Gastrocnemius medialis (tissue), 4 donors: ENCODE measurements at regions not wholly inside any gene's neighbourhood (a gene's known extent, or its start where the extent isn't known, plus 50 kb on each side); places are given as distances from the start of the nearest gene placed in this dataset.

Experiments
- ATAC-seq, 2 donors: fragments of 150-250 bp; one replicate each; pipeline ENCODE4 v1.9.1; 2016
- DNase-seq, 2 donors: peaks; one replicate each; pipeline ENCODE4 v3.0.0-alpha.2; 2019
- H3K27ac ChIP-seq, 4 donors: fragments of 200-600 bp; sonication (generic); 1 replicate in 1 of 4; 2 replicates in 3 of 4; pipeline ENCODE4 v1.5.1; 2016 to 2018; ENCODE audit warnings: mild to moderate bottlenecking in 2 of 4, moderate library complexity in 1 of 4
- H3K27me3 ChIP-seq, 3 donors: fragments of 200-600 bp; sonication (generic) in 2 of 3; 1 replicate in 1 of 3; 2 replicates in 2 of 3; pipeline versions ENCODE4 v1.5.1 to v1.6.0; 2016 to 2019; ENCODE audit warnings: mild to moderate bottlenecking in 1 of 3, moderate library complexity in 1 of 3
- H3K36me3 ChIP-seq, 2 donors: fragments of 200-600 bp; sonication (generic) in 1 of 2; one replicate each; pipeline ENCODE4 v1.5.1; 2017 to 2018
- H3K4me1 ChIP-seq, 2 donors: fragments of 200-600 bp; sonication (generic) in 1 of 2; one replicate each; pipeline ENCODE4 v1.5.1; 2016 to 2017; ENCODE audit warnings: mild to moderate bottlenecking in 2 of 2
- H3K4me3 ChIP-seq, 4 donors: fragments of 200-600 bp; sonication (generic) in 3 of 4; 1 replicate in 1 of 4; 2 replicates in 3 of 4; pipeline ENCODE4 v1.5.1; 2016 to 2019; ENCODE audit warnings: mild to moderate bottlenecking in 2 of 4
- H3K9me3 ChIP-seq, 3 donors: fragments of 200-600 bp; sonication (generic) in 2 of 3; 1 replicate in 1 of 3; 2 replicates in 2 of 3; pipeline ENCODE4 v1.5.1; 2016 to 2019
- POLR2A ChIP-seq, 2 donors: fragments of 450-650 bp; IDR thresholded peaks; one replicate each; pipeline ENCODE4 v1.6.1; 2017; ENCODE audit warnings: antibody characterized with exemption in 2 of 2, mild to moderate bottlenecking in 2 of 2, moderate library complexity in 2 of 2
- in situ Hi-C, 4 donors: fragments of 200-750 bp; cut with MboI; loops; one replicate each; pipeline versions ENCODE4 v1.15.0 to v1.8.0; 2017; ENCODE audit warnings: low sequenced_read_pairs in 4 of 4
- intact Hi-C: fragments of 100-400 bp; cut with DNase I; formaldehyde crosslinking; loops from one replicate; pipeline ENCODE4 v1.15.1; 2023; ENCODE audit warnings: low total_unique reads
- TF ChIP-seq, protein P1 (sequence below), 5 experiments: fragments of 450-650 bp in 3 of 5; fragments of 200-600 bp in 2 of 5; sonication (generic) in 2 of 5; IDR thresholded peaks in 4 of 5; conservative IDR thresholded peaks in 1 of 5; 1 replicate in 4 of 5; 2 replicates in 1 of 5; pipeline ENCODE4 v1.5.1; 2016 to 2019; ENCODE audit warnings: antibody characterized with exemption in 5 of 5, mild to moderate bottlenecking in 3 of 5, moderate library complexity in 3 of 5

- Histone ChIP-seq H3K4me3 (no peak overlapping the region), H3K9me3 (no peaks in the 10 kb centered on the region), H3K4me1 (peaks cover 0 to 7% of the 10 kb centered on the region in 2 donors), H3K27ac (no peak overlapping the region), H3K36me3 (no peaks in the 10 kb centered on the region), H3K27me3 (no peaks in the 10 kb centered on the region)
- DNase-seq (no peak), ATAC-seq (no peak)
- intact Hi-C loops (no loop called here), in situ Hi-C loops (no loop called here)
- no peak for TF ChIP-seq POLR2A (IDR thresholded peaks at IDR 0.05)
- TF ChIP-seq, protein P1, sequence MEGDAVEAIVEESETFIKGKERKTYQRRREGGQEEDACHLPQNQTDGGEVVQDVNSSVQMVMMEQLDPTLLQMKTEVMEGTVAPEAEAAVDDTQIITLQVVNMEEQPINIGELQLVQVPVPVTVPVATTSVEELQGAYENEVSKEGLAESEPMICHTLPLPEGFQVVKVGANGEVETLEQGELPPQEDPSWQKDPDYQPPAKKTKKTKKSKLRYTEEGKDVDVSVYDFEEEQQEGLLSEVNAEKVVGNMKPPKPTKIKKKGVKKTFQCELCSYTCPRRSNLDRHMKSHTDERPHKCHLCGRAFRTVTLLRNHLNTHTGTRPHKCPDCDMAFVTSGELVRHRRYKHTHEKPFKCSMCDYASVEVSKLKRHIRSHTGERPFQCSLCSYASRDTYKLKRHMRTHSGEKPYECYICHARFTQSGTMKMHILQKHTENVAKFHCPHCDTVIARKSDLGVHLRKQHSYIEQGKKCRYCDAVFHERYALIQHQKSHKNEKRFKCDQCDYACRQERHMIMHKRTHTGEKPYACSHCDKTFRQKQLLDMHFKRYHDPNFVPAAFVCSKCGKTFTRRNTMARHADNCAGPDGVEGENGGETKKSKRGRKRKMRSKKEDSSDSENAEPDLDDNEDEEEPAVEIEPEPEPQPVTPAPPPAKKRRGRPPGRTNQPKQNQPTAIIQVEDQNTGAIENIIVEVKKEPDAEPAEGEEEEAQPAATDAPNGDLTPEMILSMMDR (IDR thresholded peaks at IDR 0.05 in 4 of 5, conservative IDR thresholded peaks at IDR 0.05 in 1 of 5), result no peak
Observed at GRCh38 chr9:82254646-82255367, 266.2 kb downstream of the SPATA31D1 start.

GRCh38 chr9:82255481-82256176 is 267.1 kb downstream of the SPATA31D1 start:
- Histone ChIP-seq H3K36me3 (no peaks in the 10 kb centered on the region), H3K4me3 (no peak overlapping the region), H3K27ac (no peak overlapping the region), H3K27me3 (no peaks in the 10 kb centered on the region), H3K4me1 (peaks cover 0 to 7% of the 10 kb centered on the region in 2 donors), H3K9me3 (no peaks in the 10 kb centered on the region)
- TF ChIP-seq, protein P1 (IDR thresholded peaks at IDR 0.05 in 4 of 5, conservative IDR thresholded peaks at IDR 0.05 in 1 of 5), result no peak
- no peak for TF ChIP-seq POLR2A (IDR thresholded peaks at IDR 0.05)
- intact Hi-C loops, result no loop called here
- DNase-seq, result no peak
- in situ Hi-C loops, result no loop called here
- ATAC-seq, result no peak

- no peaks in the 10 kb centered on the region for H3K9me3 ChIP-seq
Observed at GRCh38 chr9:82260691-82261090, 272.1 kb downstream of the SPATA31D1 start.

GRCh38 chr9:82263619-82264018 is 275.0 kb downstream of the SPATA31D1 start:
- no peaks in the 10 kb centered on the region for H3K9me3 ChIP-seq
- no peak for DNase-seq
- no peaks in the 10 kb centered on the region for H3K4me1 ChIP-seq
- H3K36me3 ChIP-seq, result no peaks in the 10 kb centered on the region
- TF ChIP-seq, protein P1 (IDR thresholded peaks at IDR 0.05 in 4 of 5, conservative IDR thresholded peaks at IDR 0.05 in 1 of 5), result no peak
- no peak for TF ChIP-seq POLR2A (IDR thresholded peaks at IDR 0.05)
- ATAC-seq, result no peak
- intact Hi-C loops, result no loop called here
- H3K4me3 ChIP-seq, result no peak overlapping the region
- in situ Hi-C loops, result no loop called here
- H3K27me3 ChIP-seq, result no peaks in the 10 kb centered on the region
- no peak overlapping the region for H3K27ac ChIP-seq

More at GRCh38 chr9:82260691-82261090, 272.1 kb downstream of the SPATA31D1 start:
- intact Hi-C loops, result no loop called here
- Histone ChIP-seq H3K27ac (no peak overlapping the region), H3K36me3 (no peaks in the 10 kb centered on the region), H3K4me3 (no peak overlapping the region), H3K27me3 (no peaks in the 10 kb centered on the region), H3K4me1 (no peaks in the 10 kb centered on the region)
- TF ChIP-seq POLR2A (IDR thresholded peaks at IDR 0.05), result no peak
- TF ChIP-seq, protein P1 (IDR thresholded peaks at IDR 0.05 in 4 of 5, conservative IDR thresholded peaks at IDR 0.05 in 1 of 5), result no peak
- ATAC-seq, result no peak
- no peak for DNase-seq
- in situ Hi-C loops, result no loop called here
